NCI-H345 treated with DMSO at 0.1 percent for 48 hours (cell line): ENCODE measurements at regions not wholly inside any gene's neighbourhood (a gene's known extent, or its start where the extent isn't known, plus 50 kb on each side); places are given as distances from the start of the nearest gene placed in this dataset.
"Not testable (repeated sequence)": the region's sequence is repeated elsewhere in the genome, so short reads cannot be mapped to it uniquely, and the experiment has no call there.

Experiments
- DNase-seq: peaks from one replicate; lab custom pipeline; 2025; ENCODE audit not compliant: unreplicated experiment; lab: John Stamatoyannopoulos, UW

DNA sequence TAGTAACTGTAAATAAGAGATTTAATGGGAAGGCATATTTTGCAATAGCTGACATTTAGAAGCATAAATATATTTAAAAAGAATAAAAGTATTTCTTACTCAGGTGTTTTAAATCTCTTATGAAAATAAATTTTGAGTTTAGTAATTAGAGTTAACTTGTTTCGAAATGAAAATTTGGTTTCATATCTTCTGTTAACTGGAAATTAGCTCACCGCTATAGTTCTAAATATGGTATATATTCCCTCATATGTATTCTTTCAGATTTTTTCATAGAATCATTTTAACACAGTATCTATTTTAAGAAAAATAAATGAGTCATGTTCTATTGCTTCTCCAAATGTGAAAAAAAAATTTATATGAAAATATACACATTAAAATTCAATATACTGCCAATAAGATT, 434.1 kb downstream of the DTWD2 start:
- DNase-seq, result no peak

DNA sequence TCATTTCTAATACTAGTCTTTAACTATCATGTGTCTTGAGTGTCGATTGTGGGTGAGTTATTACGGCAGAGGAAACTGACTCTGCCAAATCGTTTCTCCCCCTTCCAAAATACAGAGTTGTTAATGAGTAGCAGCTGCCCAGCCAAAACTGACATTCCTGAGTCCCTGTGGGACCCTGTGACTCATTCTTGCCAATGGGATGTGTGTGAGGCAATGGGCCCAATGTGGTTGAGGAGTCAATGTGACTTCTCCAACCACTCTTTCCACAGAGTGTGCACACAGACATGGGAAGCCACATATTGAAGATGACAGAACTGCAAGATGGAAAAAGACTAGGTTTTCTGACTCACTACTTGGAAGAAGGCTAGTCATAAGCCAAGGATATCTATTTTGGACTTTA, 434.7 kb downstream of the DTWD2 start:
- no peak for DNase-seq

GRCh38 chr5:118552731-118553360, 435.5 kb downstream of the DTWD2 start:
- no peak for DNase-seq

- DNase-seq, result no peak
These were observed 436.2 kb downstream of the DTWD2 start for GRCh38 chr5:118552146-118552545.

DNA sequence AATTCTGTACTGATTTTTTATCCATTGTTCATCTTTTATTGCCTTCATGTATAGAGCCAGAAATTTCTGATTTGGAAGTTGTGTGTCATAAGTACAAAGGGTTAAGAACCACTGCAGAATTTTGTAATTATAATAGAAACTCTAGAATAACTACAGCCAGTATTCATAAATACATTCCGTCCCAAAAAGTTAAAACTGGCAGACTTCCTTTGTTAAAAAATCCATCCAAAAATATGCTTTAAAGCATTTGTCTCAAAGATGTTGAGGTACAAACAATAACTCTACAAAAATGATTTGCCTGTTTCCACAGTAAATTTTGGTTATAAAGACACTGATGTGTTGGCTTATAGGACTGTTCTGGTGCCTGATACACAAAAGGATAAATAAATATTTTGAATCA, 436.6 kb downstream of the DTWD2 start:
- no peak for DNase-seq

DNA sequence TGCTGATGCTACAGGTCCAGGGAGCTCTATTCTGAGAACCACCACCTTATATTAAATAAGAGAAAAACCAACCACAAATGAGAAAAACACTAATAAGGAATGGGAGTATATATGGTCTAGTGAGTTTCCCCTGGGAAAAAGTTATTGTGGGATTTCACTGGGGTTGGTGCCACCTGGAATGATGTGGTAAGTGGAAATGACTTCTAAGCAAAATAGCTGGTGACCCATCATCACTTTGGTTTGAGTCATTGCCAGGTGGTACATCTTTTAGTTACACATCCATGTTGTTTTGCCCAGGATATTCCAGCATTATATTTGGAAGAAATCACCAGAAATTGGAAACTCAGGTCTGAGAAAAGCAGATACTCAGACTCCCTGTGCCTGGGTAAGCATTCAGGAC, 437.3 kb downstream of the DTWD2 start:
- no peak for DNase-seq

DNA sequence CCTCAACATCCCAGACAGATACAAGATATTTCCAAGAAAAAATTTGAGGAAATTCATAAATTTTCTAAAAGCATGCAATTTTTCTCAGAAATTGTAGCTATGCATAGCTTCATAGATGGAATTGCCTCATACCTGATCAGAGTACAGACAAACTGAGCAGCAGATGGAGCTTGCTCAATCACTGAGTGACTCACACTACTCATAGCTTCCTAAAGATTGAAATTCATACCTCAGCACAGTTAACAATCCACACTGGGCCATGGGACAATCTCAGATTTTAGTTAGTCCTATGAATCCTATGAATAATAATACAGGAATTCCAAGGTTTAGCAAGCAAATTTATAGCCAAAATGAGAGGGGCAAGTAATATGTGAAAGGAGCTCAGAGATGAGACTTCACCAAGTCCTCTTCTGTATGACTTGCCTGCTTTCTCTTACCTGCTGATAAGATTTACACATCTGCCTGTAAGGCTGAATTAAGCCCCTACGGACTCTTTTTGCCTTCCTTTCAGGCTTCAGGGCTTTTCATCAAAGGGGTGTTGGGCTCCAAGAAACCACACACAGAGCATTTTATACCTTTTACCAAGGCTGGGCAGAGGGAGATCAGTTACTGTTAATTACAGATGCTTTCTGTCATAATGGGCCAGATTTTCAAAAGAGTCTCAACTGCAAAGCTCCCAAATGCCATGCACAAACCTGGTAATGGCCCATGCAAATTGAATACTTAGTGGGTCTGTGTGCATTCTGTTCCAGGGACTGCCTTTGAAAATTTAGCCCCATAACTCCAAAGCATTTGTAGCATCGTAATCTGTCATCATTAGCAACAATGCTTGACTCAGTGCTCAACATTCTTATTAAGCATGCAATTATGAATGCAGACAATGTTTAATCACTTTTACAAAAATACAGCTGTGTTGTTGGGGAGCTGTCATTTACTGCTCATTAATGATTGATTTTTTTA, 439.3 kb downstream of the DTWD2 start:
- DNase-seq, result no peak

GRCh38 chr5:118545470-118545869, 442.9 kb downstream of the DTWD2 start:
- DNase-seq, result no peak

GRCh38 chr5:118544887-118545449, 443.4 kb downstream of the DTWD2 start:
- DNase-seq, result no peak

DNA sequence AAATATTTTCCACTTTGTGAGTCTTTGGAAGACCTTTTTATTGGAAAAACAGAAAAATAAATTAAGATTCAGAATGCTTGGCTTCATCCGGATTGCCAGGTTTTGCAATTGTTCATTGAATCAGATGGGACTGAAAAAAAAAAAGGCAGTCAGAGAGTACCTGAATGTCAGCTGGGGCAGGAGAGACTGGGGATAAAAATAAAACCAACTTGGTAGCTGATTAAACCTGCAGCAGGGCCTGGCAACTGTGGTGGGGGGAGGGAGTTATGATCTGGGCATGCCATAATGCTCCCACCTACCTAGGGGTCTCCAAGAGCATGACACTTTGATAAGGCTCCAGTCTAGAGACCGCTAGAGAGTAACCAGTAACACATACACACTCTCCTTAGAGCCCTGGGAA, 454.4 kb downstream of the DTWD2 start:
- DNase-seq, result no peak

GRCh38 chr5:118533156-118533555, 455.2 kb downstream of the DTWD2 start:
- DNase-seq, result no peak

GRCh38 chr5:118531276-118531675, 457.1 kb downstream of the DTWD2 start:
- DNase-seq, result no peak

- no peak for DNase-seq
These were observed 458.8 kb downstream of the DTWD2 start for GRCh38 chr5:118529361-118530144.

DNA sequence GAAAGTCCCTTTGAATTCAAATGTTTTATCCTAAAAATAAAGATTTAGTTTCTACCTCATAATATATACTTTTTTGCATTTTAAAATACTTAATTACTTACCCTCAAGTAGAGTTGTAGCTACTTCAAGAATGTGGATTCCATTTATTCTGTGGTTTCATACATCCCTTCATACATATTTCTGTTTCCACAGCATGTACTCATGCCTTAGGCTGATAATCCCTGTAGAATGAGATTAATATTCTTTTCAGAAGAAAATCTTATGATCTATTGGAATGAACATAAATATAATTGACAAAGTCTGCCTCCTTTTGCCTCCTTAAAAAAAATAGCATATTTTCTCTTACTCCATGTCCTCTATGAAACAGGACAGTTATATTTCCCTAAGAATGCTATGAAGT, 465.7 kb downstream of the DTWD2 start:
- no peak for DNase-seq

GRCh38 chr5:118520771-118521415, 467.5 kb downstream of the DTWD2 start:
- no peak for DNase-seq

- DNase-seq, result no peak
These were observed 468.9 kb downstream of the DTWD2 start for GRCh38 chr5:118519466-118519865.

DNA sequence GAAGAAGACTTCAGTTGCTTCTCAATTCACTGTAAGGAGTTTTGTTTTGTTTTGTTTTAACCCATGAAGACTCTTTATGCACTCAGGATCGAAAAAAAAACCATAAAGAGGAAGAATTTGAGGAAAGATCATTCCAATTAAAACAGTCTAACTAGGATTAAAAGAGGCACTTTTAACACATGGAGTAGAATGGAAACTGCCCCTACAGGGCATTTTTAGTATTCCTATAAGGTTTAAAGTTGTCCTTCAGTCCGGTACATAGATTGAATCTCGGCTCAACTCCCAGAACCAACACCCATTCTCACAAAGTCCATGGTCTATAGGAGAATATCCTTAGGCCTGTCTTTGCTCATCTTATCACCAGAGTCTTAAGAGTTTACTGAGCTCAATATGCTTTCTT, 469.6 kb downstream of the DTWD2 start:
- DNase-seq, result no peak

DNA sequence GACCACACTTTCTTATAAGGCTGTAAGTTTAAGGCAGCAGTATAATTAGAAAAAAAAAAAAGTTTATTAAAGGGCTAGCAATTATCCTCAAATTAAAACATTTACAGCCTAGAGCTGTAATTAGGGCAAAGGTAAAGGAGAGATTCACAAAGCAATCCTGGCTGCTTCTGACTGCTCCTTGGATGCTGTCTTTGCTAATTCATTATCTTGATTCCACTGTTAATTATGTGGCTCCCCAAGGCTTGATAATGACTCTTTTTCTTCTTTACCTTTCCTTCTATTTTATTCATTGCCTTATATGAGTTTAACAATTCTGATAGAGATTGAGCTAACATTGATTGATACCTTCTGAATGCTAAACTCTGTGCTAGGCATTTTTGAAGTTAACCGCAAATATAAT, 476.5 kb downstream of the DTWD2 start:
- DNase-seq, result no peak

- DNase-seq, result no peak
These were observed 482.0 kb downstream of the DTWD2 start for GRCh38 chr5:118506217-118506852.

DNA sequence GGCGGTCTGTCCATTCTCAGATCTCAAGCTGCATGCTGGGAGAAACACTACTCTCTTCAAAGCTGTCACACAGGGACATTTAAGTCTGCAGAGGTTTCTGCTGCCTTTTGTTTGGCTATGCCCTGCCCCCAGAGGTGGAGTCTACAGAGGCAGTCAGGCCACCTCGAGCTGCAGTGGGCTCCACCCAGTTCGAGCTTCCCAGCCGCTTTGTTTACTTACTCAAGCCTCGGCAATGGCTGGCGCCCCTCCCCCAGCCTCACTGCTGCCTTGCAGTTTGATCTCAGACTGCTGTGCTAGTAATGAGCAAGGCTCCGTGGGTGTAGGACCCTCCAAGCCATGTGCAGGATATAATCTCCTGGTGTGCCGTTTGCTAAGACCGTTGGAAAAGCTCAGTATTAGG, 486.1 kb downstream of the DTWD2 start:
- DNase-seq, result not testable (repeated sequence)
